ENCODE measurements at regions not wholly inside any gene's neighbourhood (a gene's known extent, or its start where the extent isn't known, plus 50 kb on each side); places are given as distances from the start of the nearest gene placed in this dataset.
"Not testable (repeated sequence)": the region's sequence is repeated elsewhere in the genome, so short reads cannot be mapped to it uniquely, and the experiment has no call there.

DNA sequence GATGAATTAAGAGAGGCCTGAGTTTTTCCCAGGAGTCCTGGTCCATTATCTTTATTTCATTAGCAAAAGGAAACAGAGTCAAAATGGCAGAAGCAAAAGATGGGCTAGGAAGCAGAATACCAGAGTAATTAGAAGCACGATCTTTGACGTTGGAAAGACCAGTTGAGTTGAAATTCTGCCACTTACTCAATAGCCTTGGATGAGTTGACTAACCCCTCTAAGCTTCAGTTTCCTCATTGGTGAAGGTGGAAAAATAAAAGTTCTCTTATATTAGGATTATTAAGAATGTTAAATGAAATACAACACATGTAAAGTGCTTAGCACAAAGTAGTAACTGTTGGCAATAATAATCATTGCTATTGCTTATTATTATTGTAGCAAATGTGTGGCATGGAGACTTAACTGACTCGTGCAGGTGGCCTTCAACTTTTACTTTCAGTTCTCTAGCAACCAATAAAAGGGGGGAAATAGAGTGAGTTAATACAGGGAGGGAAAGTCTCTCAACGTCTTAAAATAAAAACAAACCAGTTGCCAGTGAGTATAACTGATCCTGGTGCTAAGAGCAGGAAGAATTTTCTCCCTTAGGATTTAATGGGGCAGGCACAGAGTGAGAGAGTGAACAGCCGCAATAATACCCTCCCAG lies 50.8 kb upstream of the ACBD5 start:
- TF ChIP-seq POLR2A (IDR thresholded peaks at IDR 0.05; ENCODE audit: low read length); GATA1 (IDR thresholded peaks at IDR 0.05; ENCODE audit: low read depth, low read length): not testable (repeated sequence)
